OCI-M1 (cell line): ENCODE measurements at regions not wholly inside any gene's neighbourhood (a gene's known extent, or its start where the extent isn't known, plus 50 kb on each side); places are given as distances from the start of the nearest gene placed in this dataset.
A peak's percentile ranks its signal among the peaks of the same experiment; 100 is the strongest.

Experiments
- DNase-seq: peaks from one replicate; lab custom pipeline; 2025; lab: John Stamatoyannopoulos, UW

- DNase-seq = peak; percentile 5
Observed at GRCh38 chr3:178392511-178392926, 143.7 kb upstream of the KCNMB2 start.

DNA sequence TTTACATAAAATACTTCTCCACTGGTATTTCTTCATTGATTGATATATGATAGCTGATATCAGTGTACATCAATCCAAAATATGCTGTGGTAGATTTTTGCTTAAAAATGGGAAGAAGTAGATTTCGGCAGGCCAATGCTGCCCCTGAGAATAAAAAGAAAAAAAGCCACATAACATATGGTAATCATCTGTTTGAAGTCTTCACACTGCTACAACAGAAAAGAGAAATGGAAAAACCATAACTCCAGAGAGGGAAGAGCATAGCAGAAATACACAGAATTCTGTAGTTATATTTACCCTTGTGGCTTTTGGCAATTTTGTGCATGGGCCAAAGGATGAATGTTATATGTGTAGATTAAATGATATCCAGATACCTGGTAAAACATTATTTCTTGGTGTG is 143.1 kb upstream of the KCNMB2 start:
- no peak for DNase-seq

- DNase-seq = no peak
Observed at GRCh38 chr3:178393824-178394223, 142.4 kb upstream of the KCNMB2 start.

- no peak for DNase-seq
Observed at GRCh38 chr3:178396318-178396717, 139.9 kb upstream of the KCNMB2 start.

GRCh38 chr3:178397202-178397601 is 139.0 kb upstream of the KCNMB2 start:
- DNase-seq = no peak

- DNase-seq = peak; percentile 3
Observed at GRCh38 chr3:178397836-178398235, 138.4 kb upstream of the KCNMB2 start.

GRCh38 chr3:178404961-178405360 is 131.3 kb upstream of the KCNMB2 start:
- no peak for DNase-seq

- no peak for DNase-seq
Observed at GRCh38 chr3:178405531-178405930, 130.7 kb upstream of the KCNMB2 start.

DNA sequence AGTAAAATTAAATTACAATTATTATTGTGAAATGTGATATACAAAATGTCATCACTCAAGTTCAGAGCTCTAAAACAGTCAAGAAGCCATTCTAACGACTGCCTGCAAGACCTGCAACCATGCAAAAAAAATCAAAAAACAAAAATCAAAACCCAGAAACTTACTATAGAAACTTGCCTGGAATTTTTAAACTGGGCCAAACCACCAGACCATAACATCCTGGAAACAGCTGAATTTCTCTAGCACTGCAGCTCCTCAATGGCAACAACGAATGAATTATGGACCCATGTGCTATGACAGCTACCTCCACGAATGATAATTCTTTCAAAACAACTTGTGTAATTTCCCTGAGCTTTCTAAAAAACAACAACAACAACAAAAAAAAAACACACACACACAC is 130.0 kb upstream of the KCNMB2 start:
- no peak for DNase-seq

- no peak for DNase-seq
Observed at GRCh38 chr3:178415384-178415783, 120.9 kb upstream of the KCNMB2 start.

- no peak for DNase-seq
Observed at GRCh38 chr3:178417736-178418135, 118.5 kb upstream of the KCNMB2 start.

GRCh38 chr3:178419071-178419470 is 117.2 kb upstream of the KCNMB2 start:
- no peak for DNase-seq

- DNase-seq = no peak
Observed at GRCh38 chr3:178420033-178420432, 116.2 kb upstream of the KCNMB2 start.

DNA sequence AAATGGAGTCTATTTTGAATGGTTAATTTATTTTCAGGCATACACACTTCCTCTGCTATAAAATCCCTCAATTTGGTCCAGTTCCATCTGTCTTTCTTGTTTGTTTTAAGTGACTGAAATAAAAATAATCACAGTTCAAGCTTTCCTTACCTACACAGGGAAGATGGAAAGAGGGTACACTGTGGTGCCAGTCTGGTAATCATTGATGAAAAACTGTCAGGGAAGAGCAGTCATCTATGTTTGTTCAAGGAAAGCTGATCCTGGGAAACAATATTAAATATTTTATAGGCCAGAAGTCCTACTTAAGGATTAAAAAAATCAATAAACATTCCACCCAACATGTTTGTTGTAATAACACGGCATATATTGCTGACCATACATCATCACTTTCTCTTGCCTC is 115.2 kb upstream of the KCNMB2 start:
- no peak for DNase-seq

- peak; percentile 12 for DNase-seq
Observed at GRCh38 chr3:178422406-178422805, 113.8 kb upstream of the KCNMB2 start.

DNA sequence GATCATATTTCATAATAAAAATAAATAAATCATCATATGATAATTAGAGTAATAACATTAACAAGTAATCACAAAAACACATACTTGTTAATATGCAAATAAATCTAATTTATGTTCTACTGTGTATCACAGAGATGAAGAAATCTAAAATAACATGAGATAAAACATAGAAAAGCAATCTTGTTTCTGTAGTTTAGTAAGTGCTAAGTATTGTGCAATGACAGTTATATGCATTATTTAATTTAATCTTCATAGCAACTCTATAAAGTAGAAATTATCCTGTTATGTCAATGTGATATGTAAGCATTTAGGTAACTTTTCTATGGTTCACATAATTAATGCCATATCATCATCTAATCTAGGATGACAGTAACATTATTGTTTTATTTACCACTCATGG is 108.2 kb upstream of the KCNMB2 start:
- DNase-seq = no peak

GRCh38 chr3:178434206-178434805 is 101.9 kb upstream of the KCNMB2 start:
- peak; percentile 10 for DNase-seq

- no peak for DNase-seq
Observed at GRCh38 chr3:178435575-178435974, 100.7 kb upstream of the KCNMB2 start.

GRCh38 chr3:178436773-178437172 is 99.5 kb upstream of the KCNMB2 start:
- DNase-seq = peak; percentile 71

- no peak for DNase-seq
Observed at GRCh38 chr3:178437236-178437635, 99.0 kb upstream of the KCNMB2 start.

GRCh38 chr3:178439504-178439903 is 96.7 kb upstream of the KCNMB2 start:
- DNase-seq = peak; percentile 46

GRCh38 chr3:178440043-178440442 is 96.2 kb upstream of the KCNMB2 start:
- no peak for DNase-seq

GRCh38 chr3:178443634-178444033 is 92.6 kb upstream of the KCNMB2 start:
- DNase-seq = peak; percentile 37

DNA sequence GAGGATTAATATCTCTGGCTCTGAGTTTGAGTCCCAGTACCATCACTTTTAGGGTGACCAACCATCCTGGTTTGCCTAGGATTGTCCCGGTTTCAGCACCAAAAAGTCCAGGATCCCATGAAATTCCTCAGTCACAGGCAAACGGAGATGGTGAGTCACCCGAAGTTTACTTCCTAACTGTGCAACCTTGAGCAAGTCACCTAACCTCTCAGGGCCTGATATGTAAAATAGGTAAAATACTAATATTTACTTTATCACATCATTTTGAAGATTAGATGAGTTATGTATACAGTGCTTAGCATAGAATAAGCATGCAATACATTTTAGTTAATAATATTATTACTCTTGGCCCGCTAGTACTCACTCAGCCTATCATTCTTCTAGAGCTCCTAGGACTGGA is 91.1 kb upstream of the KCNMB2 start:
- DNase-seq = no peak

GRCh38 chr3:178446059-178446458 is 90.2 kb upstream of the KCNMB2 start:
- DNase-seq = no peak
